GM23338 (cell line): ENCODE measurements at regions not wholly inside any gene's neighbourhood (a gene's known extent, or its start where the extent isn't known, plus 50 kb on each side); places are given as distances from the start of the nearest gene placed in this dataset.

Source experiments
- CREB1 ChIP-seq: fragments of 250-450 bp; sonication (Bioruptor Pico); IDR thresholded peaks from 2 replicates; pipeline ENCODE4 v1.5.0; 2020; ENCODE audit warnings: low read depth, mild to moderate bottlenecking, moderate library complexity
- TF ChIP-seq, protein P1 (sequence below), 2 experiments: fragments of 200-600 bp in 1 of 2; sonication (generic) in 1 of 2; conservative IDR thresholded peaks; 2 replicates each; pipeline versions ENCODE4 v1.5.1 to v1.6.1; 2016 to 2017; ENCODE audit warnings: antibody characterized with exemption in 2 of 2, low read depth in 2 of 2, mild to moderate bottlenecking in 2 of 2, moderate library complexity in 1 of 2

GRCh38 chr12:102681309-102681708 is 200.9 kb upstream of the IGF1 start:
- TF ChIP-seq, protein P1, sequence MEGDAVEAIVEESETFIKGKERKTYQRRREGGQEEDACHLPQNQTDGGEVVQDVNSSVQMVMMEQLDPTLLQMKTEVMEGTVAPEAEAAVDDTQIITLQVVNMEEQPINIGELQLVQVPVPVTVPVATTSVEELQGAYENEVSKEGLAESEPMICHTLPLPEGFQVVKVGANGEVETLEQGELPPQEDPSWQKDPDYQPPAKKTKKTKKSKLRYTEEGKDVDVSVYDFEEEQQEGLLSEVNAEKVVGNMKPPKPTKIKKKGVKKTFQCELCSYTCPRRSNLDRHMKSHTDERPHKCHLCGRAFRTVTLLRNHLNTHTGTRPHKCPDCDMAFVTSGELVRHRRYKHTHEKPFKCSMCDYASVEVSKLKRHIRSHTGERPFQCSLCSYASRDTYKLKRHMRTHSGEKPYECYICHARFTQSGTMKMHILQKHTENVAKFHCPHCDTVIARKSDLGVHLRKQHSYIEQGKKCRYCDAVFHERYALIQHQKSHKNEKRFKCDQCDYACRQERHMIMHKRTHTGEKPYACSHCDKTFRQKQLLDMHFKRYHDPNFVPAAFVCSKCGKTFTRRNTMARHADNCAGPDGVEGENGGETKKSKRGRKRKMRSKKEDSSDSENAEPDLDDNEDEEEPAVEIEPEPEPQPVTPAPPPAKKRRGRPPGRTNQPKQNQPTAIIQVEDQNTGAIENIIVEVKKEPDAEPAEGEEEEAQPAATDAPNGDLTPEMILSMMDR (conservative IDR thresholded peaks at IDR 0.05; ENCODE audit: low read depth in 2 of 2): no peak
- TF ChIP-seq CREB1: no peak
